Keratinocyte (primary cell): ENCODE measurements at regions not wholly inside any gene's neighbourhood (a gene's known extent, or its start where the extent isn't known, plus 50 kb on each side); places are given as distances from the start of the nearest gene placed in this dataset.

ENCODE experiments used
- EZH2 ChIP-seq: IDR thresholded peaks from one replicate; pipeline ENCODE4 v1.6.1; 2012; ENCODE audit warnings: inconsistent platforms, mild to moderate bottlenecking, low read length, moderate library complexity
- TF ChIP-seq, protein P1 (sequence below), 3 experiments: IDR thresholded peaks in 1 of 3; conservative IDR thresholded peaks in 1 of 3; optimal IDR thresholded peaks in 1 of 3; 2 replicates in 2 of 3; 3 replicates in 1 of 3; pipeline versions ENCODE3 to v1.5.1; 2011; ENCODE audit warnings: low read length in 3 of 3, mild to moderate bottlenecking in 3 of 3, moderate library complexity in 2 of 3, control low read depth in 1 of 3, inconsistent platforms in 1 of 3; ENCODE audit not compliant: insufficient read depth in 2 of 3; ENCODE audit errors: extremely low read depth in 1 of 3

DNA sequence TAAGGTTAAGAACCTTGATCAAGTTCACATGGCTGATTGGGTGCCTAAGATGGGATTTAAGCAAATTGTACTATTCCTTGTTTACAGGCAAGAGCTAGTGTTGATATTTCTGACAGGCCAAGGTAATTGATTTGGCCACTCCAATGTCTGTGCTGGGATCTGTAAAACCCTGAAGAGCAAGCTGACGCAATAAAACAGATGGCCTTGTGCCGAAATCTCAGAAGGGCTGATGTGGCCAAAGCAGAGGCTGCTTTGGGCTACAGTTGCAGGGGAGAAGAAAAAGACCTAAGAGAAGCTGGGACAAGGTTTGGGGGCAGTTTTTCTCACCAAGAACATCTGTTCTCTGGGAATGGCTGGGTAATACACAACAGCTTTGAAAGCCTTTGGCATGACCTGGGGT, 463.2 kb upstream of the ZNF608 start:
- TF ChIP-seq, protein P1, sequence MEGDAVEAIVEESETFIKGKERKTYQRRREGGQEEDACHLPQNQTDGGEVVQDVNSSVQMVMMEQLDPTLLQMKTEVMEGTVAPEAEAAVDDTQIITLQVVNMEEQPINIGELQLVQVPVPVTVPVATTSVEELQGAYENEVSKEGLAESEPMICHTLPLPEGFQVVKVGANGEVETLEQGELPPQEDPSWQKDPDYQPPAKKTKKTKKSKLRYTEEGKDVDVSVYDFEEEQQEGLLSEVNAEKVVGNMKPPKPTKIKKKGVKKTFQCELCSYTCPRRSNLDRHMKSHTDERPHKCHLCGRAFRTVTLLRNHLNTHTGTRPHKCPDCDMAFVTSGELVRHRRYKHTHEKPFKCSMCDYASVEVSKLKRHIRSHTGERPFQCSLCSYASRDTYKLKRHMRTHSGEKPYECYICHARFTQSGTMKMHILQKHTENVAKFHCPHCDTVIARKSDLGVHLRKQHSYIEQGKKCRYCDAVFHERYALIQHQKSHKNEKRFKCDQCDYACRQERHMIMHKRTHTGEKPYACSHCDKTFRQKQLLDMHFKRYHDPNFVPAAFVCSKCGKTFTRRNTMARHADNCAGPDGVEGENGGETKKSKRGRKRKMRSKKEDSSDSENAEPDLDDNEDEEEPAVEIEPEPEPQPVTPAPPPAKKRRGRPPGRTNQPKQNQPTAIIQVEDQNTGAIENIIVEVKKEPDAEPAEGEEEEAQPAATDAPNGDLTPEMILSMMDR (optimal IDR thresholded peaks at IDR 0.05 in 1 of 3, IDR thresholded peaks at IDR 0.05 in 1 of 3, conservative IDR thresholded peaks at IDR 0.05 in 1 of 3; ENCODE audit: extremely low read depth in 1 of 3, insufficient read depth in 2 of 3, low read length in 3 of 3), result no peak
- no peak for TF ChIP-seq EZH2
